Hepatocyte (in vitro differentiated cells): ENCODE measurements at regions not wholly inside any gene's neighbourhood (a gene's known extent, or its start where the extent isn't known, plus 50 kb on each side); places are given as distances from the start of the nearest gene placed in this dataset.
"Not testable (repeated sequence)": the region's sequence is repeated elsewhere in the genome, so short reads cannot be mapped to it uniquely, and the experiment has no call there.

Experiments used
- DNase-seq: peaks from one replicate; pipeline ENCODE4 v3.0.0-alpha.2; 2016; ENCODE audit warnings: low spot score
- H2AFZ ChIP-seq: fragments of 200-600 bp; sonication (generic); 2 replicates; pipeline ENCODE4 v1.6.0; 2016; ENCODE audit warnings: antibody characterized with exemption, mild to moderate bottlenecking
- H3K27ac ChIP-seq: fragments of 200-600 bp; sonication (generic); 2 replicates; pipeline ENCODE4 v1.5.1; 2016; ENCODE audit warnings: mild to moderate bottlenecking
- H3K27me3 ChIP-seq: fragments of 200-600 bp; sonication (generic); 2 replicates; pipeline ENCODE4 v1.6.1; 2016
- H3K36me3 ChIP-seq: fragments of 200-600 bp; sonication (generic); replicated peaks from 2 replicates; pipeline ENCODE4 v1.5.1; 2016; ENCODE audit warnings: low read depth; ENCODE audit not compliant: insufficient read depth
- H3K4me1 ChIP-seq: fragments of 200-600 bp; sonication (generic); 2 replicates; pipeline ENCODE4 v1.5.1; 2016; ENCODE audit warnings: mild to moderate bottlenecking, moderate library complexity; ENCODE audit not compliant: insufficient read depth
- H3K4me2 ChIP-seq: fragments of 200-600 bp; sonication (generic); 2 replicates; pipeline ENCODE4 v1.6.0; 2016
- H3K4me3 ChIP-seq: fragments of 200-600 bp; sonication (generic); 2 replicates; pipeline ENCODE4 v1.5.1; 2016; ENCODE audit warnings: mild to moderate bottlenecking
- H3K79me2 ChIP-seq: fragments of 200-600 bp; sonication (generic); 2 replicates; pipeline ENCODE4 v1.6.0; 2017; ENCODE audit warnings: mild to moderate bottlenecking
- H3K9me2 ChIP-seq: fragments of 200-600 bp; sonication (generic); replicated peaks from 2 replicates; pipeline ENCODE4 v1.6.0; 2017; ENCODE audit warnings: mild to moderate bottlenecking; ENCODE audit not compliant: insufficient read depth
- H3K9me3 ChIP-seq: fragments of 200-600 bp; sonication (generic); 2 replicates; pipeline ENCODE4 v1.5.1; 2016; ENCODE audit warnings: low read depth, mild to moderate bottlenecking
- H4K20me1 ChIP-seq: fragments of 200-600 bp; sonication (generic); 2 replicates; pipeline ENCODE4 v1.6.0; 2016; ENCODE audit warnings: mild to moderate bottlenecking; ENCODE audit not compliant: insufficient read depth, poor library complexity, severe bottlenecking
- CTCF ChIP-seq: fragments of 200-600 bp; sonication (generic); IDR thresholded peaks from 2 replicates; pipeline ENCODE4 v1.5.1; 2016; ENCODE audit warnings: antibody characterized with exemption, mild to moderate bottlenecking; ENCODE audit not compliant: poor library complexity
- EZH2 ChIP-seq: fragments of 200-600 bp; sonication (generic); IDR thresholded peaks from 2 replicates; pipeline ENCODE4 v1.6.1; 2016; ENCODE audit warnings: antibody characterized with exemption, mild to moderate bottlenecking, borderline replicate concordance
- EZH2phosphoT487 ChIP-seq: fragments of 200-600 bp; sonication (generic); IDR thresholded peaks from one replicate; pipeline ENCODE4 v1.6.1; 2018; ENCODE audit warnings: antibody characterized with exemption, mild to moderate bottlenecking, low read depth, moderate library complexity; ENCODE audit not compliant: unreplicated experiment, severe bottlenecking
- WGBS: methylation state at CpG from one replicate; pipeline ENCODE4 v1.1.6; 2016; ENCODE audit warnings: low lambda C conversion rate; ENCODE audit errors: missing lambda C conversion rate; 5-methylcytosine and 5-hydroxymethylcytosine counted together

GRCh38 chr6:113067612-113068275, 720.6 kb downstream of the RFPL4B start:
- H4K20me1 ChIP-seq, result no peaks in the 10 kb centered on the region
- no peak overlapping the region for H2AFZ ChIP-seq
- H3K79me2 ChIP-seq, result no peaks in the 10 kb centered on the region
- DNase-seq, result no peak
- TF ChIP-seq EZH2phosphoT487 (no peak), CTCF (no peak), EZH2 (no peak)
- 82% methylated on average over 3 of the region's 3 CpGs for WGBS
- no peaks in the 10 kb centered on the region for H3K36me3 ChIP-seq
- H3K9me3 ChIP-seq, result no peaks in the 10 kb centered on the region
- H3K4me3 ChIP-seq, result no peak overlapping the region
- H3K4me2 ChIP-seq, result no peak overlapping the region
- no peak overlapping the region for H3K27ac ChIP-seq
- no peaks in the 10 kb centered on the region for H3K4me1 ChIP-seq
- H3K27me3 ChIP-seq, result no peaks in the 10 kb centered on the region
- no peaks in the 10 kb centered on the region for H3K9me2 ChIP-seq

GRCh38 chr6:113068570-113068969, 721.4 kb downstream of the RFPL4B start:
- H4K20me1 ChIP-seq, result no peaks in the 10 kb centered on the region
- no peak for DNase-seq
- no peaks in the 10 kb centered on the region for H3K9me2 ChIP-seq
- 90% methylated on average over 2 of the region's 2 CpGs for WGBS
- H2AFZ ChIP-seq, result no peak overlapping the region
- H3K79me2 ChIP-seq, result no peaks in the 10 kb centered on the region
- no peak overlapping the region for H3K4me3 ChIP-seq
- H3K9me3 ChIP-seq, result no peaks in the 10 kb centered on the region
- no peaks in the 10 kb centered on the region for H3K4me1 ChIP-seq
- no peak overlapping the region for H3K27ac ChIP-seq
- no peak overlapping the region for H3K4me2 ChIP-seq
- TF ChIP-seq EZH2, result no peak
- no peak for TF ChIP-seq EZH2phosphoT487
- no peak for TF ChIP-seq CTCF
- no peaks in the 10 kb centered on the region for H3K27me3 ChIP-seq
- no peaks in the 10 kb centered on the region for H3K36me3 ChIP-seq

- H3K36me3 ChIP-seq, DNase-seq, H3K27me3 ChIP-seq, H3K79me2 ChIP-seq, H3K27ac ChIP-seq, H4K20me1 ChIP-seq, H3K4me1 ChIP-seq, H3K4me3 ChIP-seq, H2AFZ ChIP-seq, H3K9me2 ChIP-seq, H3K4me2 ChIP-seq, H3K9me3 ChIP-seq: not testable (repeated sequence)
- 95% methylated on average over 3 of the region's 3 CpGs for WGBS
These were observed 723.6 kb downstream of the RFPL4B start for GRCh38 chr6:113070681-113071080.

- Histone ChIP-seq H3K79me2 (no peaks in the 10 kb centered on the region), H3K27ac (no peak overlapping the region), H3K27me3 (no peaks in the 10 kb centered on the region), H4K20me1 (no peaks in the 10 kb centered on the region), H3K4me3 (no peak overlapping the region), H2AFZ (no peak overlapping the region), H3K9me3 (no peaks in the 10 kb centered on the region), H3K4me1 (no peaks in the 10 kb centered on the region), H3K9me2 (no peaks in the 10 kb centered on the region), H3K4me2 (no peak overlapping the region), H3K36me3 (no peaks in the 10 kb centered on the region)
- WGBS, result 69% methylated on average over 1 of the region's 1 CpG
- TF ChIP-seq EZH2phosphoT487, result no peak
- no peak for TF ChIP-seq CTCF
- no peak for TF ChIP-seq EZH2
- no peak for DNase-seq
These were observed 726.6 kb downstream of the RFPL4B start for GRCh38 chr6:113073611-113074191.
